NCI-H187 (cell line): ENCODE measurements at regions not wholly inside any gene's neighbourhood (a gene's known extent, or its start where the extent isn't known, plus 50 kb on each side); places are given as distances from the start of the nearest gene placed in this dataset.
"Not testable (repeated sequence)": the region's sequence is repeated elsewhere in the genome, so short reads cannot be mapped to it uniquely, and the experiment has no call there.

Source experiments
- DNase-seq, 2 experiments: peaks; one replicate each; lab custom pipeline; 2025; lab: John Stamatoyannopoulos, UW

DNA sequence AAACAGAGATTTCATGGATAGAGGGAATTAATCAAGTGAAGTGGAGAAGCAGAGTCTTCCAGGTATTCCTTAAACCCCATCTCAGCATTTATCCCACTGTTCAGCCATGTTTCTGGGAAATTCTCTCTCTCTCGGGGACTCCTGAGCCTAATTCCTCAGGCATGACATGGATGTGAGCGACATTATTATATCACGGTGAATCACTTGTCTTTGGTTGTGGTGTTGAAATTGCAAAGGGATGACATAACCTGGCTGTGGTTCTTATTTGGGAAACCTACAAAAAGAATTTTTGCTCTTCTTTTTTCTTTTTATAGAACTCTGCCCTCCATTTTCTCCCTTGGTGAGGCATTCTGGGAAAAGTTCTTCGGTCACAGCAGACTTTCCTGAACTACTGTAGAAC lies 457.9 kb upstream of the PTGER4 start:
- DNase-seq = no peak

DNA sequence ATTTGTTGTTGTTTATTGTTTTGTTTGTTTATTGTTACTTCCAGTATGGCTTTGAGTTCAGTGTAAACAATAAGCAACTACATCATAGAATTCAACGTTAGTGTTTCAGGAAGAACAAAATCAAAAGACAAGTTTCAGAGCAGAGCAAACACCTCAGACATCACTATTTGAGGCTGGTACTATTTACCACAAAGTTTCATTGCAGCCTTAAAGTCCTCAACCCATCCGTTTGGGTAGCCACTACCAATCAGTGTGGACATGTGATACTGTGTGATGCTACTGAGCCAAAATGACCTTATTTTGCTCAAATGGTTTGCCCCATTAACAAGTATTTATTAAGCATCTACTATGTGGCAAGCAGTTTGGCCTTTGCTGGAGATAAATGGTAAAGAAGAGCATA lies 458.5 kb upstream of the PTGER4 start:
- DNase-seq = no peak

DNA sequence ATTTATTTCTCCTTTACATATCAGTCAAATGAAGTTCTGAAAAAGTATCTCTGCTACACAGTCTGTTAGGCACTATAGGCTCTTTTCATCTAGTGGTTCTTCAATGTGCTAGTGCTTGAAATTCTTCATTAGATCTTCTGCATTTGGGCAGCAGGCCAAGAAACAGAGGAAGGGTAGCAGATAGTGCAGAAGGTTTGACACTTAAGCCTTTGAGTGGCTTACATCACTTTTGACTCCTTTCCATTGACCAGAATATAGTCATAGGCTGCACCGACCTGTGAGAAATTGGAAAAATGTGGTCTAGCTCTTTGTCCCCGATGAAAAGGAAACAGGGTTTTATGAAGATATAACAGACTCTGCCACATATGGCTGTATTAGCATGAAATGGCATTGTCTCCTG lies 459.5 kb upstream of the PTGER4 start:
- DNase-seq = no peak

DNA sequence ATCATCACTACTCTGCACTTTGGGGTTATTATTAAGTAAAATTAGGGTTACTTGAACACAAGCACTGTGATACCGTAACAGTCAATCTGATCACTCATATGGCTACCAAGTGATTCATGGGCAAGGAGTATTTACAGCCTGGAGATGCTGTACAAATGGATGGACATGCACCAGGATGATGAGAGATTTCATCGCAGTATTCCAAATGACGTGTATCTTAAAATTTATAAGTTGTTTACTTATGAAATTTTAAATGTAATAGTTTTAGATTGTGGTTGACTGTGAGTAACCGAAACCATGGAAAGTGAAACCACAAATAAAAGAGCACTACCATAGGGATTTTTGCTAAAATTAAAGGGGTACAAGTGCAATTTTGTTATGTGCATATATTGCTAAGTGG lies 462.2 kb upstream of the PTGER4 start:
- DNase-seq = no peak

DNA sequence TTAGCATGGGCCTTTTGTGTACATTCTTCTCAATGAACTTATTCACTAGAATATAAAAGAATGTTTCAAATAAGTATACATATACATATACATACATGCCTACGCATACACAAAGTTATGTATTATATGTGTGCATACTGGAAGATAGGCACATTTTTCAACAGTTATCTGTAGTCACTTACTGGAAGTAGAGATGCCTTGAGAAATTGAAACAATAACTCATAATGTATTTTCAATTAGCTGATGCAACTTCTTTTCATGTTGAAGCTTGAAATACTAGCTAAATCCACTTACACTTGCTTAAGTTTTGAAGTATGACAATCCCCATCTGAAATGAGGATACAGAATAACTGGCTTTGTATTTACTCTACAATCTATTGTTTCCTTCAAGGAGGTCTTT lies 469.0 kb upstream of the PTGER4 start:
- no peak for DNase-seq

DNA sequence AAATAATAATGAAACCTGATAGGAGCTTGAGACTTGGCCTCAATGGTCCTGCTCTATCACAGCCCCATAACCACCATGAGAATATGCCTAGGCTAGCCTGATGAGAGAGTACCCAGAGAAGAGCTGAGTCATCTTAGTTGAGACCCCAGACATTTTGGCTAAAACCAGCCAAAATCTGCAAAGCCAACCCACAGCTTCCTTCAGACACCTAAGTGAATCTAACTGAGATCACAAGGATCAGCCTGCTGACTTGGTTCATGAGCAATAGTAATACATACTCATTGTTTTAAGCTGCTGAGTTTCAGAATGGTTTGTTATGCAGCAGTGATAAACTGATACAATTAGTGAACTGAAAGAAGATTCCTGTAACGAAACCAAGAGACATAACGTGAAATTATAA lies 473.7 kb upstream of the PTGER4 start:
- DNase-seq = no peak

DNA sequence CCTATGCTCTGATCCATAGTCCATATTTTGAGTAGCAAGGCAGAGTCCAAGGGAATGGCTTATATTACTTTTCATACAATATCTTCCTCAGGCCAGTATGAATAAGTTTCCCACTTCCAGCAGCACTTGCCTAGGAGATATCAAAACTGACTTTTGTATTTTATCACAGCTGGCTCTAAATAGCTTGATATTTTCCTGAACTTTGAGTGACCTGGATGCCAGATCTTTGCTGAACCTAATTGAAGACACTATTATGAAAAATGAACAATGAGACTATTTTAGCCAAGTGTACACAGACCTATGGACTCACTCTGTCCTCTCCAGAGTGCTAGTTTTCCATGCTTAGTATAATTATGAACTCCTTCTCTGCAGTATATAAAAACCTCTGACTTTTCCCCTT lies 475.6 kb upstream of the PTGER4 start:
- DNase-seq = no peak

DNA sequence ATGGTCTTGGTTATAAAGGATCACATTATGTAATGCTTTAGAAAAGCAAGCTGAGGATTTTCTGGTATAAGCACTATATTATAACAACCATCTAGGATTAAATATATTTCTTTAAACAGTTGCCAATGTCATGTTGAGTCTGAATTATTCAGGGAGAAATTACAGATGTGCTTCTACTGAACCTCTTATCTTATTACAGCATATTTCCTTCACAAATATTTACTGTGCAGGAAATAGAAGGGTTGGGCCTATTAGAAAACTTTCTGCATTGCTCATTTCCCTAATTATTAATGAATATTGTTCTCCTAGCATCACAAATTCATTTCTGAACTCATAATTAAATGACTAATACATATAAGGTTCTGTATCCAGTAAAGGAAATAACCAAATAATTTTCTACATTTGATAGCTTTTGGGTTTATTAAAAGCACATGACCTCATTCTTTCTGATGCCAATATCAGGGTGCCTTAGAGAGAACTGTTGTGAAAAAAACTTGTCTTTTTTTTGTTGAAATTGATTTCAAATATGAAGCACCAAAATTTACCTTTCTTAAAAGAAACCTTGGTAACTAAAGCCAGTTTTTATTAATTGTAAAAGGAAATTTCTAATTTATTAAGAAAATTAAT lies 476.8 kb upstream of the PTGER4 start:
- no peak for DNase-seq

DNA sequence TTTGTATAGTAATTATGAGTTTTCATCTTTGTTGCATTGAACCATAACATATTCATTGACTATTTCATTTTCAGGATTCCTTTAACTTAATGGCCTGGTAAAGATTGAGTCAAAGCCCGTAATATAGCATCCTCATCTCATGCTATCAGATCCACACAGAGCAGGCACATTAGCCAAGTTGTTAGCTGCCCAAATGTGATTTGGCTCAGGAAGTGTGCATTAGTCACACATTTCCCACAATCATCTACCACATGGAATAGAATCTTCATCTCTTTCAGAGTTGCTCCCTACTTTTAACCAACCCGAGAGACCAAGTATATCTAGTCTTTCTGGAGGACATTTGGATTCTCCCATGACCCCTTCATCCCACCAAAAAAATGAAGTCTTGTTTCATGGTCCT lies 481.0 kb upstream of the PTGER4 start:
- DNase-seq = no peak

DNA sequence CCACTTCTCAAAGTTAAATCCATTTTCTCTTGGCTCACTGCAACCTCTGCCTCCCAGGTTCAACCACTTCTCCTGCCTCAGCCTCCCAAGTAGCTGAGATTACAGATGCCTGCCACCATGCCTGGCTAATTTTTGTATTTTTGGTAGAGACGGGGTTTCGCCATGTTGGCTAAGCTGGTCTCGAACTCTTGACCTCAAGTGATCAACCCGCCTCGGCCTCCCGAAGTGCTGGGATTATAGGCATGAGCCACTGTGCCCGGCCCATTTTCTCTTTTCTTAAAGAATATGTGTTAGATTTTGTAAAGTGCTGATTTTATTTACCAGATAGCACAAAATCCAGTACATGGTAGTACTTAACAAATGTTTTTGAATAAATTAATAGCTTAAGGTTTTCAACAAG lies 484.1 kb upstream of the PTGER4 start:
- not testable (repeated sequence) for DNase-seq

DNA sequence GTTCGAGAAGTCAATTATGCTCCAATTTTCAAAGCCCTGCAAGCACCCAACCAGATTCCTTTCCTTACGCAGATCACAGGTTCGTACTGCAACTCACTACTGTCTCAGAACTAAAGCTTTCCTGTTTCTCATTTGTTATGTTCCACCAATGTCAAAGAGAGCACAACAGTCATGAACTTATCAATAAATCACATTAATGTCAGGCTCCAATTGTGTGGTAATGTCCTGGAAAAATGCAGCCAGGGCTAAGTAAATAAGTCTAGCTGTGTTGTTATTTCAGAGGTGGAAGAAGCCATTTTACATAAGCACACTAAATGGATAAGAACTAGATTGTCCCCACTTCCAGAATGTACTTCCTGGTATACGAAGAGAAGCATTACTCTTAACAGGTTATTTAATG lies 488.6 kb upstream of the PTGER4 start:
- no peak for DNase-seq

DNA sequence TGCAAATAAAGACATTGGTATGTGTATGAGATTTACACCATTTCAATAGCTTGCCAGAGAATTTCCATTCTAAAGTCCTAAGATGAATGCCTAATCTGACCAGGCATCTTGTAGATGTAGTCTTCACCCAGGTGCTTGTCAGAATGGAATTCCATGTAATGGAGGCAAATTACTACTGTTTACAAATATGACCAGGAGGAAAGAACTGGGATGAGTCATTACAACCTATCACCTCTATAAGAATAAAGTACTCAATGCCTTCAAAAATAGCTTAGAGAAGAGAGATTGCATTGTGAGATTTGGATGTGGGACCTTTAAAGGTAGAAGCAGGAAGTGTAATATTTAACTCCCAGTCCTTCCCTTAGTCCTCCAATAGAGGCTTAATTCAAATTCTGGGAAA lies 507.0 kb upstream of the PTGER4 start:
- DNase-seq = no peak

DNA sequence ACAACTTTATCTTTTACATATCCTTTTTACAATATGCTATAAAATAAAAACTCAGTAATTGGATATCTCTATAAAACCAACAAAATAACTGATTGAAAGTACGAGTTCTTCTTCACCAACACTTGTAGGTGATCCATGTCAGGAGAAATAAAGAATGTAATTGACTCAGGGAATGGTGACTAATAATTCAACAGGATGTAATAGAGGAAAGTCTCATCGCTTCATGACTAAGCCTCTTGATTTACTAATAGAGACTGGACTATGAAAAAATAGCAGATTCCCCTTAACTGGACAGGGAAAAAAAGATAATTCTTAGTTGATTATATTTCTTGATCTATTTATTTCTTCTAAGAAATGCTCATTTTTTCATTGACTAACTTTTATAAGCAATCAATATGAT lies 507.7 kb upstream of the PTGER4 start:
- DNase-seq = no peak

DNA sequence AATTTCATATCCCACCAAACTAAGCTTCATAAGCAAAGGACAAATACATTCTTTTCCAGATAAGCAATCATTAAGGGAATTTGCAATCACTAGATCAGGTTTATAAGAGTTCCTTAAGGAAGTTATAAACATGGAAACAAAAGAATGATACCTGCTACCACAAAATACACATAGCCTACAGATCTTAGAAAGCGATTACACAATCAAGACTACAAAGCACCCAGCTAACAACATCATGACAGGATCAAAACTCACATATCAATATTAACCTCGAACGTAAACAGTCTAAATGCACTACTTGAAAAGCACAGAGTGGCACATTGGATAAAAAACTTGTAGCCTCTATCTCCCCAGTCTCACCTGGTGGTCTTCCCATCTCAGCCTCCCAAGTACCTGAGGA lies 512.4 kb upstream of the PTGER4 start:
- DNase-seq = no peak

DNA sequence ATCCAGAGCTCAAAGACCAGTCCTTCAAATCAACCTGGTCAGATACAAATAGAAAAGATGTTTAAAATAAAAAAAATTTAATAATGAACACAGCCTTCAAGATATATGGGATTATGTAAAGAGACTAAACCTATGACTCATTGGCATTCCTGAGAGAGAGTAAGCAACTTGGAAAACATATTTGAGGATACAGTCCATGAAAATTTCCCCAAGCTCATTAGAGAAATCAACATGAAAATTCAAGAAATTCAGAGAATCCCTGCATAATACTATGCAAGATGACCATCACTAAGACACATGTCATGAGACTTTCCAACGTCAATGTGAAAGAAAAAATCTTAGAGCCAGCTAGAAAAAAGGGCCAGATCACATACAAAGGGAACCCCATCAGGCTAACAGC lies 512.9 kb upstream of the PTGER4 start:
- DNase-seq = no peak

DNA sequence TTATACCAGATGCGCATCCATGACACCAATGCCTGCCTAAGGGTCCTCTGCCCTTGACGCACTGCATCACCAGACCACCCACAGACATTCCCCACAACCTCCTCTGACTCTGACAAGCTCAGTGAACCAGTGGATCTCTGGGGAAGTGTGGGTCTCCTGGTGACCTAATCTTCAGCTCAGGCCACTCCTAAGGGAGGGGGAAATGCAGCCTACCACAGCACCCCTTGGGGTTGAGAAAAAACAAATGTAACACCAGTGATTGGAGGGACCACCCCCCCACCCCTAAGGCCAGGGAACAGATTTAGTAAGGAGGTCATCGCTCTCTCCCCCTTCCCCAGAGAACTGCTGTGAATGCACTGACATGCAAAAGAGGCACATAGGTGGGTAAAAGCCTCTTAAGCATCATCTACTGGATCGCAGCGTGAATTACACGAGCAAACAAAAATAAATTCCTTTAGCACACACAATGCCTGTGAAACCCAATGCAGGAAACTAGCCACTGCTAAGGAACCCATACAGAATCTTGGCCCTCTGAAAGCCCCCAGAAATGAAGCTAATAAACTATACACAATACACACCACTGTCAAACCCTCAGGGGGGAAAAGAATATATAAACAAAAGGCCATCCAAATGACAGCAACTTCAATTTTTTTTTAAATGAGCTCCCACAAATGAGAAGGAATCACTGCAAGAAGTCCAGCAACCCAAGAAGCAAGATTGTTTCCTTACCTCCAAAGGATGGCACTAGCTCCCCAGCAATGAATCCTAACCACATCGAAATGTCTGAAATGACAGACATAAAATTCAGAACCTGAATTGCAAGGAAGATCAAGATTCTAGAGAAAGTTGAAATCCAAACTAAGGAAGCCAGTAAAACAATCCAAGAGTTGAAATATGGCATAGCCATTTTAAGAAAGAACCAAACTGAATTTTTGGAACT lies 513.7 kb upstream of the PTGER4 start:
- DNase-seq = no peak

DNA sequence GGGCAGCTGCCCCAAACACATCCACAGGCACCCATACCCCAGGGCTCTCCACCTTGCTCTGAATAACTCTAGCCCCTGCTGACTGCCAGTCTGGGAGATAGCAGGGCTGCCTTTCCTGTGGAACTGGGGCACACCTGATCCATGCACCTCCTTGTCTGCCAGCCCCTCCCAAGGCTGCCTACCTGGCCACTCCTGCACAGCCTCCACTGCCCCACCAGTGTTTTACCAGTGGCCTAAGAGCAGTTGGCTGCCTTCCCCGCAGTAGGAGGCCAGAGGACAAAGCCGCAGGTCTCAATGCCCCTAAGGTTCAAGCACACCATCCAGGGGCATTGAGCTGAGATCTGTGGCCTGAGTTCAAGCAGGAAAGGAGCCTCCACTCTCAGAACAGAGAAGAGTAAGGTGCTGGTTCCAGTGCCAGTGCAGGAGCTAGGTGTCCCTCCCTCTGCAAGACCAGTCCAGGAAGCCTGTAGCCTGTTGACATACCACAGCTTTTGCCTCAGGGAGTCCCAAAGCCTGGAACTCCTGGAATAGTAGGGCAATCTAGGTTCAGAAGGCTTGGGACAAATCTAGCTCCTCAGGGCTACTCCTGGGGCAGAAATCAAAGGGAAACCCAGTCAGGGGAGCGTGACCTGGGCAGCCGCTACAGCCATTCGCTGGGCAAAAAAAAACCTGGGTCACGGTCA lies 514.5 kb upstream of the PTGER4 start:
- DNase-seq = no peak

DNA sequence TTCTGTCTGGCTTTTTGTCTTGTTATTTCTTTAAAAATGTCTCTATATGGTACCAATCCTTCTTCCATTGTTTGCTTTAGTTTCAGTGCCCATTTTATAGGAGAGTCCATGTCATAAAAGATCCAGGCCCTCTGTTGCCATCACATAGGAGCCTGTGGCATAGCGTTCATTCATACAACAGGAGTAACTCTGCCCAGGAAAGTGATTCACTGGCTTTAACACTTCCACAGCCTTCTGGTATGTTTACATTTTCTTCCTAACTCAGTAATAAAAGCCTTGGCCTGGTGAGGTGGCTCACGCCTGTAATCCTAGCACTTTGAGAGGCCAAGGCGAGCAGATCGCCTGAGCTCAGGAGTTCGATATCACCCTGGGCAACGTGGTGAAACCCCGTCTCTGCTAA lies 519.3 kb upstream of the PTGER4 start:
- no peak for DNase-seq

DNA sequence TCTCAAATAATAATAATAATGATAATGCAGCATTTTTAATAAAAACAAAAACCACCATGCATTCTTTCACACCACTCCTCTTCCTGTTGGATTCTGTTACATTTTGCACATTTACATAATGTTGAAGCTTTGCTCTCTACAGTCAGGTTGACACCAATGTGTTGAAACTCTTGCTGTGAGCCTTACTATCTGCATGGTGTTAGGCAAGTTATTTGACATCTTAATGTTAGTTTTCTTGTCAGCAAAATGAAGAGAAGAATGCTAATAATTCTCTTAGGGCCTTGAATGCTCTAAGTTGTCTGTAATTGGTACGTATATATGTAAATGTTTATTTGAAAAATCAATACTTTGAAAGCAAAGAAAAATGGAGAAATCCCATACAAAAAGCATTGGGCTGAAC lies 525.5 kb upstream of the PTGER4 start:
- DNase-seq = no peak

DNA sequence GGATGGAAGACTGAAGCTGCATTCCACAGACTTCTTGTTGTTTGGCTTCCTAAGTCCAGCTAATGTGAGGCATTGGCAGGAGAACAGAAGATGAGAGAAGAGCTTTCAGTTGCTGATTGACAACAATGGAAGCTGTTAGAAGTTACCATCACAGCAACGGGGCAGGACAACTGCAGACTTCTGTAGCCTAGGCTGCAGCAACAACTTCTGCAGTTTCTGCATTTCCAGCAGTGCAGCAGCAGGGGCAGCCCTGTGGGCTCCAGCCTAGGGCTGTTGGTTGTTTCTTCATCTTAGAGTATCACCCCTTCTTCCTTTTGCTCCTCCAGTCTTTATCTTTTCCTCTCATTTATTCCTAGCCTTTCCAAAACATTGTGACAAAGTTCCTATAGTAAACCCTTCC lies 528.8 kb upstream of the PTGER4 start:
- no peak for DNase-seq

DNA sequence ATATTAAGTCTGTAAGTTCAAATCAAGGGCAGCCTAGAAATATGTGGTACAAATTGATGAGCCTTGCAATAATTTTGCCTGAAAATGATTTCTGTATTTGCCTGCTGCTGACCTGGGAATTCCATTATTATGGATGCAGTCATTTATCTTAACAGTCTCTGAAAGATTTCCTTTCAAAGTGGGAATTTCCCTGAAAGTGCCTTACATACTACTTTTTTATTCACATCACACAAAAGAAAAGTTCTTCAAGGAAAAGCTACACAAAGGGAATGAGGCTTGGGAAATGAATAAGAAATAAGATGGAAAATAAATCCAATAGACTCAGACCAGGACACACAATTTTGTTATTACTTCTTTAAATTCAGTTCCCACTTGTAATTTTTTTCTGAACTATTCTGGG lies 537.8 kb upstream of the PTGER4 start:
- no peak for DNase-seq

DNA sequence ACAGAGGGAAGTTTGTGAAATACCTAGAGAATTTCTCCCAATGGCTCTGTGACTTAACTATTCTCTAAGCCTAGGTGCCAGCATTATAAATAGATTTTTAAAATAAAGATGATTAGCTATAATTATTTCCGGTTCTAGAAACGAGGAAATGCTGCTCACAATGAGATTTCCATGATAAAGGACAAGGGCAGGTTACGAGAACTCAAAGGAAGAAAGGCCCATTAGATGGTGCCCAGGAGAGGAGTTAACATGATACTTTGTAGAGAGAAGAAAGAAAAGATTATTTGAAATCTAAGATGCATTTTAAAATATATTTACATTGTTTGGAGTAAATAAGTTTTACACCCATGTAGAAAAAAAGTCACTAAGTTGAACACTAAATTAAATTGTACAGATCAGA lies 538.3 kb upstream of the PTGER4 start:
- no peak for DNase-seq

DNA sequence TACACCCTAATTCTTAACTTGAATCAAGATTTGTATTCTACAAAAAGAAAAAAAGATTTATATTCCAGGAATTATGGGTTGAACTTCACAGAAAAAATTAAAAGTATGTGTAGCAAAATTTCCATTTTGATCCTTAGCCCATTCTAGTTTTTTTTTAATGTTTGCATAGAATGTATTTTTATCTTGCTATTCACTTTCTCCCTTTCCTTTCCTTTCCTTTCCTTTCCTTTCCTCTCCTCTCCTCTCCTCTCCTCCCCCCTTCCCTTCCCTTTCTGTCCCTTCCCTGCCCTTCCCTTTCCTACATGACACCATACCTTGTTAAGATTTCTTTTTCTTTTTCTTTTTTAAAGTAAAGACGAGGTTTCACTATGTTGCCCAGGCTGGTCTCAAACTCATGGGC lies 542.5 kb upstream of the PTGER4 start:
- DNase-seq = no peak
